GM21423 (cell line): ENCODE measurements at regions not wholly inside any gene's neighbourhood (a gene's known extent, or its start where the extent isn't known, plus 50 kb on each side); places are given as distances from the start of the nearest gene placed in this dataset.
"Not testable (repeated sequence)": the region's sequence is repeated elsewhere in the genome, so short reads cannot be mapped to it uniquely, and the experiment has no call there.

ENCODE experiments used
- ATAC-seq: cut with Tn5 transposase; IDR thresholded peaks from one replicate; pipeline ENCODE4 v1.9.1; 2021; ENCODE audit warnings: mild to moderate bottlenecking, moderate library complexity; ENCODE audit not compliant: unreplicated experiment

DNA sequence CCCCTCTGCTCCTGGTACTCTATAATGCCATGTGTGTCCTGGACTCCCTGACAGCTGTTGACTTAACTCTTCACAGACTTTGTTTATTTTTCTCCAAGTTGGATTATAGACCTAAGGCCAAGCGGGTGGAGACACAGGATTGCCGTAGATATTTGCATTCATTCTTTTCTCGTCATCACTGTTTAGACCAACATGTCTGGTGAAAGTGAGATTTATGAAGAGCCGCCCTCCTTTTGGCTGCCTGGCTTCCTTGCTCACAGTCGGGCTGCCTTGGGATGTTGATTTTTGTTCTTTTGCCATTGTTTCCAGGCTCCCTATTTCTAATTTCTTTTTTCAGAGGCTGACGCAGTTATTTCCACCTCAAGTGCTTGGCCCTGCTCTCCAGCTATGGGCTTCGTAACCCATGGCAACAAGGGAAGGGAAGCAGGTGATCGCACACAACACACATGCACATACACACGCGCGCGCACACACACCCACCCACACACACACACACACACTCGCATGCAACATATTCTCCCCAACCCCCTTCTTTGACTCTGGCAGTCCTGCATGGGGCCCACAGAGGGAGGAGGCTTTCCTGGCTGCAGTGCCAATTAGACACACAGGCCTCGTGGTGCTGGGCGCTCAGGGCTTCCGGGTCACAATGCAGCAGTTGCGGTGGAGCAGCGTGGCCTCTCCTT, 296.5 kb downstream of the MTX2 start:
- ATAC-seq = no peak

DNA sequence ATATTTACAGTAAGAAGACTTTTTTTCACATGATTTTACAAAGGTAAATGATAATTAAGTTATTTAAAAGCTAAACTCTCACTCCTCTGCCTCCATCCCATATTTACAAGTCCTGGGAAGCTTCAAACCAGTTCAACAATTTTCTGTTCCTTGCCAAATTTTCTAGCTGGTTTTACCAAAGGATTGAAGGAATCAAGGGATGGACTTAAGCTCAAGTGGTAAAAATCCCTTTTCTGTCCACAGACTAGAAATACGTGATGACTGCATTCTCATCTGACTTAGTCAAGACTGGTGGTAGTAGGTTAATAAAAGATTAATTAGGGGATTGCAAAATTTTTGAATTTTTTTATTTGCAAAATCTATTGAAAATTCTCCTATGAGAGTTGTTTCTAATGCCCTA, 297.3 kb downstream of the MTX2 start:
- ATAC-seq = no peak

DNA sequence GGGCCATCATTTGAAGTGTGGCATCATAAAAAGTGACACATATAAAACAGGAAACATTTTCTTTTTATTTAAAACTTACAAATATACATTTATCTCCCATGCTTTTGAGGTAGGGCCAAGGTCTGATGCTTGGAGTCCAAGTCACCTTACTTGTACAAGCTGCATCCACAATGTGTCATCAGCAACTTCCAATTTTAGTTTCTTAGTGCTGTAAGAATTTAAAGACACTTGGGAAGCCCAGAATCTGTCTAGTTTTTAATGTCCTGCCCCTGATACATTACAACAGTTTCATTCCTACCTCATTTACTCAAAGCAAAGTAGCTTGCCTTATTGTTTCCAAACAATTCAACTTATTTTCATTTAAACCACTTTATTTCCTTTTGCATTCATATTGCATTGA, 297.7 kb downstream of the MTX2 start:
- ATAC-seq = no peak

DNA sequence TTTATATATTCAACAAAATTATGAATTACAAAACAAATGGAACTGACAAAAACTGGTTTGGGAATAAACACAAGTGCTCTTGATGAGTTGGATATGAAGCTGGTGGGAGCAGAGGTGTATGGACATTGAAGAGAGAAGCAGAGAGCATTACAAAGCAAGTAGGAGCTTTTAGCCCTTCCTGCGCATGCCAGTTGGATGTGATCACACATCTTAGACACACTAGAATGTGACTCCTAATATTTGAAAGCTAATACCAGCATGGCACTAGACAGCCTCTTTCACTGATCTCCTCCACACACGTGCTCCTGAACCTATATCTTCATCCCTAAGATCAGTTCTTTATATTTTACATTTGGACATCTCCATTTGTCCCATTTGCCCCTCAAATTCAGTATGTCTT, 298.1 kb downstream of the MTX2 start:
- no peak for ATAC-seq

DNA sequence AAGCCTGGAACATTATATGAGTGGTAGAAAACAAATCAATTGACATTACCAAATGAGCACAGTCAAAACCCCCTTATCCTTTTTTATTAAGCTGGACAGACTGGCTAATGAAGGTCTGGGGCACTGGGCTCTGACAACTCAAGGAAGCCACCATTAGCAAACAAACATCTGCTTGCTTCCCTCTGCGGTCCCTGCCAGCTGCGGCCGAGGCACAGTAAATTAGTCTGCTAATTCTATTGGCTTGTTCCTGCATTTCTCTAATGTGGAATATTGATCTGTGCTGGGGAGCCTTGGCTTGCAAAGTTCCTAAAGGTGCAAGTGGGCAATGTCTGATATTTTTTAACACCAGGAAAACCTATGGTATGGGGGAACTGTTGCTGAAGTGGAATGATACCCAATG, 300.3 kb downstream of the MTX2 start:
- ATAC-seq = no peak

DNA sequence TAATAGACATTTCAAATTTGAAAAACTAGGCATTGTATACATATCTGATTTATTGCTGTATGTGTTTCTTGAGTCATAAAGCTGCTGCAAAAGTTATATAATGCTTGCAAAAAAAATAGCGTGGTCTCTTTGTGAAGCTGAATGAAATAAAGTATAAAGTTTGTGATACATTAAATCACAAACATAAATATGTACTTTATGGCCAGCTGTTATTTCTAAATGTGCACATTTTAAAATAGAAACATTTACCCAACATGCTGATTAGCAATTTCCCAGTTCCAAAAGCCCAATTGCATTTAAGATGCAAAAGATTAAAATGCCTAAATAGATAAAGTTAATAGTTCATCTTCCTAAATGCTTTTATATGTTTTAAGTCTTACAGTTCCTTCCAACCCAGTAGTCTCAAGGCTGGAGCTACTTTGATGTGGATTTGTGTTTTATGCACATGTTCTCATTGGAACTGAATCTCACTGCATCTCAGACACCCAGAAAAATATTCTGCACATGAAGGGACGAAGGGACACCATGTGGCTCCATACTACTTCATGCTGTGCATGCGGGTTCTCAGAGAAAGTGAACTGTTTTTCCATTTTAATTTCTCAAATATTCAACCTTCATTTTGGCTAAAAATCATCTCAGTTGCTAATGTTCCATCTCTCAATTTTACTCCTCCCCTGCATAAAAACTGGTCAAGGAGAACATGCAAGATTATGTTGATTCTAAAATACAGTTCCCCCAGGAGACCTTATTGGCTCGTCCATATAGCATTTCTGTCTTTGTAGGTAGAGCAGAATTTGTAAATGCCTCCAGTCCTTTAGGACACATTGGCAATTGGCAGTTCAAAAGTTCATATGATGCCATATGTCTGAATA, 304.6 kb downstream of the MTX2 start:
- ATAC-seq = no peak

DNA sequence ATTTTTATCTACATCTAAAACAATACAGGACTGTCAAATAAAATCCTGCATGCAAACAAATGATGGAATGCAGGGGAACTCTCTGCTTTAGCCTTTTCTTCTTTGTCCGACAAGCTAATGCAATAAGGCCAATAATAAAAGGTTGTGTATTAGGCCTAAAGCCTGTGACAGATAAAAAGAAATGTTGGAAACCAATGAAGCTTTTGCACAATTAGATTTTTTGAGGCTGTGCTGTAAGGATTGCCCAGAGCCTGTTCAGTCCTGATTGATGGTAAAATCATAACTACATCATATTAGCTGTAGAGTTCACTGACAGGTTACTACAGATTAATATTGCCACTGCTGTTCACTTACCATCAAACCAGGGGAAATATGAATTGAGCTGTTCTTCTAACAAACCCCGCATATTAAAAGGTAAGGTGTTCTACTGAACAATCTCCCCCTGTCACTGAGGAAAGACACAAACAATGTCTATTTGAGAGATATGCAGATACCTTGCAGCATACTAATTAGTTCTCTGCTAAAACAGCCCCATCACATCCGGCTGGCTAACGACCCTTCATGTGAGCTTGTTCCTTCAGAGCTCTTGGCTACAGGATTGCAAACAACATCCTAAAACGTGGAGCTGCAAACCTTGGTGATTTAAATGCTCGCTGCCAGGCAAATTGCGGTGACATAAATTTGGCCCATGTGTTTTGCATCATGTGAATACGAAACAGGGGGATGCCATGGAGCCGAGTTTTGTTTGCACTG, 305.4 kb downstream of the MTX2 start:
- ATAC-seq = no peak

DNA sequence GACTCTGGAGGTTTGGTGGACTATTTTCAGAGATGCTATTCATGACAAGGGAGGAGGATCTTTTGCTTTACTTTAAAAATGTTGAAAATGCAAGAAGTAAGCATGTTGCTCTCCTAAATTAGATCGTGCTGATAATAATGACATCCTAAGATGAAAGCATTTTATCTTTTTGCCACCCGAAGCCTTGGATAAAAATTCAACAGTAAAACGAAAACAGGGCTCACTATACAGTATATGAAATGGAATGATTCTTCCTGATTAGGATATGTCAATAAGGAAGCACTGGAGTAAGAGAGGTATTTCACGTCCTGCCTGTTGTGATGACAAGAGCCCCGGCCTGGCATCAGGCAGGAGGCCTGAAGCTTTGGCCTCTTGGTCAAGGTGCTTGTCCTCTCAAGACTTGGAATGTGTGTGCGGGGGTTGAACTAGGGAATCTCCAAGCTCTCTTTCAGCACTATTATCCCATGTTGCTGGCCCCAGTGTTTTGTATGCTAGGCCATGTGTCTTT, 306.0 kb downstream of the MTX2 start:
- ATAC-seq = no peak

DNA sequence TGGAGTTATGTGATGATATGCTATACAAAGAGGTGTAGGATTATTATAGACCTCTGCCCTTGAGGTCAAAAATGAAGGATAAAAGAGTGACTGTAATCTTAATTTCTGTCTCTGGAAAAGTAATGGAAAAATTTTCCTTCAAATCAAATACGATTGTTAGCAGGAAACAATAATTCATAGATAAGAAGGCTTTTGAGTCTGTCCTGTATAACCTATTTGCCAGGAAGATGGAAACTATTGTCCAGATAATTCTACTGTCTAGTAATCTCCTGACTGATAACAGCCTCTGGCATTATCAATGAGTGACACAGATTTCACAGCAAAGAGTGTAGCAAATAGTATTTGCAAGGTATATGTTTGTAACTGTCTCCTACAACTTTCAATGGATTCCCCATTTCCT, 307.8 kb downstream of the MTX2 start:
- ATAC-seq = no peak

DNA sequence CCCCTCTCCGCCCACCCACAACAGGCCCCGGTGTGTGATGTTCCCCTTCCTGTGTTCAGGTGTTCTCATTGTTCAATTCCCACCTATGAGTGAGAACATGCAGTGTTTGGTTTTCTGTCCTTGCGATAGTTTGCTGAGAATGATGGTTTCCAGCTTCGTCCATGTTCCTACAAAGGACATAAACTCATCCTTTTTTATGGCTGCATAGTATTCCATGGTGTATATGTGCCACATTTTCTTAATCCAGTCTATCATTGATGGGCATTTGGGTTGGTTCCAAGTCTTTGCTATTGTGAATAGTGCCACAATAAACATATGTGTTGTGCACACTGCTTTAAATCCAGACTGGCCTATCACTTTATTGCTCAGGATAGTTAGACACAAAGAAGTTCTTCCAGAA, 309.1 kb downstream of the MTX2 start:
- ATAC-seq = not testable (repeated sequence)

DNA sequence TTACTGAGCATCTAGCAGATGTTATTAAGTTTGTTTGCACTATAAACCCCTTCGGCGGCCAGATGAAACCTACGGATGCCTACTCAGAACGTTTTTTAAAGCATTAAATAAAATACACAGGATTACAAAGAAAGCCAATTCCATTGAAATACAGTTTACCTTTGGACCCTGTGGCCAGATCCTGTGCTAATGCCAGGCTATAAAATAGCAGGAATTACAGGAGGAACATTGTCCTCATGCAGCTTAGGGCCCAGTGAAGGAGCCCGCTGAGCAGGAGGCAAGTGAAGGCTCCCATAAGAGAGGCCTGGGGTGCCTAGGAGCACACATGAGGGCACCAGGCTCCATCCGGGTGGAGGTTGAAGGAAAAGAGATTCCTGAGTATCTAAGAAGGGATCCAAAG, 310.4 kb downstream of the MTX2 start:
- no peak for ATAC-seq

DNA sequence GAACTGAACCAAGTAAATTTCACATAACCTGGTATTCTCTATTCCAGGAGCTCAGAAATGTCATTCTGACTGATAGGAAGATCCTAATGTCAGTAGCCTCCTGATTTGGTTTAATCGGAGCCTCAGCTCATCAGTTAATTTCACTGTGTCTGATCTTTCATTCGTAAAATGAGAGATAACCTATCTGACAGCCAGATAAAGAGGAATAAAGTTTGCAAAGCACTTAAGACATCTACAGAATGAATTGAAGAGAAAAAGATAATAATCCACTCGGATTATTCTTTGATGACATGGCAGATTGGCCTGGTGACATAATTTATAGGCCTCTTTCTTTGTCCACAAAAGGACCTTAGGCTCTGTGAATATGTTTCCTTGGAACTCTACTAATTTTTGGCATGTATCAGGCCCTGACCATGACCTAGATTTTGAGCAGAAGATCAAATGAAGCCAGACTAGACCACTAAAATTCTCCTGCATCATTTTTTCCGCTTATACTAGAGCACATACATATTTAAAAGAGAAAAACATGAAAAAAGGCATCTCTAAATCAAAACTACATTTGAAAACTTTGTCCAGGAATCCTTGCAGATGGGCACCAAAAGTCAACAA, 312.4 kb downstream of the MTX2 start:
- no peak for ATAC-seq

DNA sequence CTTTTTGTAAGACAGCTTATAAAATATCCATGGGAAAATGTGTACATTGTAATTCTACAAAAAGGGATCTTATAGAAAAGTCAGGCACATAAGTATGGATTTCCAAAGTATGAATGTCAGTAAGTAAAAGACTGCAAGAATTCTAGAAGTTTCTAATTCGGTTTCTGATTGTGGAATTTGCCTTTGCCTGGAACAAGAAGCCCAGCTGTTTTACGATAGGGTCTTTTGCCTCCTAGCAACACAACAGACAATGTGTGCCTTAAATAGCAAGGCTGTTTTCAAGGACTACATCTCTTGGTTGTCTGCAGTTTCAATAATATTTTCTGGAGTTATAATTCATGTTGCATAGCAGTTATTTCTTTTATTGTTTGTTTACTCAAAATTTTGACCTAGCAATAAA, 312.9 kb downstream of the MTX2 start:
- ATAC-seq = no peak

DNA sequence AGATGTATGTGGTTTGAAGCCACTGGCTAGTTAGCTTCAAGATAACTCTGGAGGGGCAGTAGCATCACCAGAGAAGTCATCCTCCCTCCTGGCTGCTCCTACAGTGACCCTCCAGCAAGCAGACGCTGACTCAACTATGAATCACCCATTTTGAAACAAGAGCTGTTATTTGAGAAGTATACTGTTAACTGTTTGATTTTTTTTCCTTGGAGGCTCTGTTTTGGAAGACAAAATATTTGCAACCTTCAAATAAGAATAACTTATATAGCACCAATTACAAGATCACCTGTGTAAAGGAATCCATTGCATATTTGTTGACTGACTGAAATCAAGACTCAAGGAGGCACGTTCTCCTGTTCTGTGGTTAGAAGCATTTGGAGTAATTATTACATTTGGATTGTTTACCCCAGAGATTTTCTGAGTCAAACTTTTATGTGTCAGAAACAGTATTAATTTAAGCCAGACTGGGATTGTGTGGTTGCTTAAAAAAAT, 313.8 kb downstream of the MTX2 start:
- ATAC-seq = no peak

DNA sequence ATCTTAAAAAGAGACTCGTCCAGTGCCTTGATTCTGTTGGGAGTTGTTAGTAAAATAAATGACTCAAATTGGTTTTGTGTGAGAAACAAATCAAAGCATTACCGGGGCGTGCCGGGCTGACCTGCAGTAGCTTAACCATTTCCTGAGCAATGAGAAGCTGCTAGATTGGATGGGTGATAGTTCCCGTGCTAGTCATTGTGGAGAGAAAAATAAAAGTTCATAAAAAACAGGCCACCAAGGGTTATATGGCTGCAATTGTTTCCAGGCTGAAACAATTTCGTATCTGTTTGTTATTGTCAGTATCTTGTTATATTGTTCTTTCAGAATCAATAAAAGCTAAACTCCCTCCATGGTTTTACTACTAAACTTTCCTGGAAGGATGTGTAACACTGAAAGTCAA, 314.4 kb downstream of the MTX2 start:
- ATAC-seq = no peak

DNA sequence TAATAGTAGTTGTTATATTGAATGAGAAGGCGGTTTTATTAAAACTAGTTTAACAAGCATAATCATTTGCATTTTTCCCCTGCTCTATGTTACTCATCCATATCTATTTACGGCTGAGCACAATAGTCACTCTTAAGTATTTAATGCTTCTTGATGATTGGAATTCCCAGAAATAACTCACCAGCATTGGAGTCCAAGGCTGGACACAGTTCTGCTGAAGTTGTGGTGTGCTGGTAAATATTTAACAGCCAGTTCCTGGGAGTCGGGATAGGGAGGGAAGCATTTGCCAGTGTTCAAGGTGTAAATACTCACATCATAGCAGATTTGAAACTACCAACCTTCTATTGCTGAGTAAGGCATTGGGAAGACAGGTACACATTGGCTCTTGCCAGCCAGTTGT, 315.1 kb downstream of the MTX2 start:
- no peak for ATAC-seq

DNA sequence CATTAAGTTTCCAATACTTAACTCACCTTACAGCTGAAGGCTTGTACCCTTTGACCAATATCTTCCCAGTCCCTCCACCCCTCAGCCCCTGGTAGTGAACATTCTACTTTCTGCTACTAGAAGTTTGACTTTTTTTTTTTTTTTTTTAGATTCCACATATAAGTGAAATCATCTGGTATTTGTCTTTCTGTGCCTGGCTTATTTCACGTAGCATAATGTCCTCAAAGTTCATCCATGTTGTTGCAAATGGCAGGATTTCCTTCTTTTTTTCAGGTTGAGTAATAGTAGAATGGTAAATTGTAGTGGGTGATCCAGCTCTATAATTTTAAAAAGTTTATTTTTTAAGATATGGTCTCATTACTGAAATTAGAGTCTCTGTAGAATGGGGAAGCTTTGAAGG, 316.0 kb downstream of the MTX2 start:
- no peak for ATAC-seq

DNA sequence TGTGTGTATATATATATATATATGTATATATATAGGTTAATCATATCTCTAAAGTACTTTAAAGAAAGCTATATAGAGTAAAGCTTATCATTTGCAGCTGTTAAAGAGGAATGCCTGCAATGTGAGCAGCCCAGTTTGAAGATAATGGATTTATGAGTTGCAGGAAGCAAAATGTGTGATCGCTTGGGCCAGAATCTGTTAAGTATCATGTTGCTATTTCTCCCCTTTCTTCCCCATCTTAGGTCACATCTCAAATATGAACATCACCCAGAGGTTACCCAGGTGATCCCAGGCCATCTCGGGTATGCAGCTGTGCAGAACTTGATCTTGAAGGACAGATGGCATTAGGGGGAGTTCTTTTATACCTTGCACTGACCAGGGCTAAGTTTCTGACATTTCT, 316.5 kb downstream of the MTX2 start:
- no peak for ATAC-seq

DNA sequence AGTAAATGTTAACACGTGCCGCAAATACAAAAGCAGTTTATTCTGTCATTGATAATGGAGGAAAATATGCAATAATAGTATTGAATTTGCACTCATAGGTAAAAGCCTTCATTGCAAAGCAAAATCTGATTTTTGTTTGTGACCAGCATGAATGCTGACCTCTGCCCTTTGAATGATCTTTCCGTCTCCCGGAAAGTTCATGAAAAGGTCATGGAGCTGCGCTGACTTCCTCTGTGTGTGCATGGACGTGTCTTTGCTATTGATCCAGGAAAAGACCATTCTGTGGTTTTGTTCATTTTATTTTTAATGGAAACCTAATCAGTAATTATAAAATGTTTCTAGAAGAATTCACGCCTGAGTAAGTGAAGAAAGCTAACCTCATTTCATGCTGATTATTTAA, 320.0 kb downstream of the MTX2 start:
- ATAC-seq = no peak

DNA sequence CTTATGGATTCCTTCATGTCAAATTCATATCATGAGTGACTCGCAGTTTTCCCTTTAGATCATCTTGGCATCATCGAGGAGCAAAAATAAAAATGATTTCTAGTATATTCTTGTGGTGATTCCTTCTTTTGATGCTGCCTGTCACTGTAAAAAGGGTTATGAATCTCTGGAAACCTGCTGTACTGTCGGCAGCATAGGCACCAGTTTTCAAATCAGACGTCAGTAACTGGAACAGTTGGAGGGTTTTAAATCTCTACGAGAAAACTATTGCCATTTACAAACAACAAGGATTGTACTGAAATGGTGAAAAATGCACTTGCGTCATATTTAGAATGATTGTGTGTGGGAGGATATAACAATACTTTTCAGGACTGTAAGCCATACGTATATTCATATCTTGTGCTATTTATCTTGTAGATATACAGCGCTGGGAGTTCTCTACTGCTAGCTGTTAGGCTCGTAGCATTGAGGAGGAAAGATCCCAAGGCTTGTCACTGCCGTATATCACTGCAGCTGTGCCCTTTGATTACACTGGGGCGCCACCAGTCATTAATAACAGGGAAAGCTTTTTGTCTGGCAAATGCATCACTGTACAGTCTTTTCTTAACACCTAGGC, 320.7 kb downstream of the MTX2 start:
- ATAC-seq = no peak

DNA sequence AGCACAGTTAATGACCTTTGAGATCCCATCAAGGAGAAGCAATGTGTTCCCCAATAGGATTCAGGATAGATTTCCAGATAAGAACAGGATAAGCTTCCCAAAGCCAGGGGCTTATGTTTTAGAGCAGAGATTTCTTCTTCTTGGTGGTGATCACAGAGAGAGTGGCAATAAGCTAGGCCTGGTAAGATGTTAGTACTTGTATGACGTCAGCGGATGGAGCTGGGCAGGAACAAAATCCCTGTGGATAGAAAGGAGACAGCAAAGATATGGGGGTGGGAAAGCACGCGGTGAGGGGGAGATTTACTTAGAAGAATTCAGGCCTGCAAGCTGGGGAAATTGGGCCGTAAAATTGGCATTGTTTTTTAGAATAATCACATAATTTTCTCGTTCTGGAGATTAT, 323.0 kb downstream of the MTX2 start:
- no peak for ATAC-seq
